Spleen (tissue), 11 donors: ENCODE measurements at regions not wholly inside any gene's neighbourhood (a gene's known extent, or its start where the extent isn't known, plus 50 kb on each side); places are given as distances from the start of the nearest gene placed in this dataset.

Source experiments
- DNase-seq: peaks from one replicate; pipeline ENCODE4 v3.0.0-alpha.2; 2020
- H3K27ac ChIP-seq, 8 donors: fragments of 200-600 bp; sonication (generic) in 7 of 8; 1 replicate in 4 of 8; 2 replicates in 4 of 8; pipeline versions ENCODE4 v1.5.0 to v1.8.0; 2016 to 2021; ENCODE audit warnings: inconsistent platforms in 4 of 8, mild to moderate bottlenecking in 4 of 8, moderate library complexity in 1 of 8
- H3K27me3 ChIP-seq, 7 donors: fragments of 200-600 bp; sonication (generic) in 6 of 7; replicated peaks in 1 of 7; 1 replicate in 4 of 7; 2 replicates in 3 of 7; pipeline versions ENCODE4 v1.5.0 to v1.8.0; 2016 to 2021; ENCODE audit warnings: inconsistent platforms in 3 of 7, mild to moderate bottlenecking in 1 of 7
- H3K36me3 ChIP-seq, 6 donors: fragments of 200-600 bp; sonication (generic) in 5 of 6; 1 replicate in 4 of 6; 2 replicates in 2 of 6; pipeline versions ENCODE4 v1.5.0 to v1.8.0; 2016 to 2021; ENCODE audit warnings: inconsistent platforms in 2 of 6
- H3K4me1 ChIP-seq, 6 donors: fragments of 200-600 bp; sonication (generic) in 5 of 6; 1 replicate in 3 of 6; 2 replicates in 3 of 6; pipeline versions ENCODE4 v1.5.0 to v1.8.0; 2016 to 2021; ENCODE audit warnings: inconsistent platforms in 3 of 6
- H3K4me3 ChIP-seq, 8 donors: fragments of 200-600 bp; sonication (generic) in 7 of 8; 1 replicate in 4 of 8; 2 replicates in 4 of 8; pipeline versions ENCODE4 v1.5.0 to v1.8.0; 2016 to 2021; ENCODE audit warnings: inconsistent platforms in 4 of 8, mild to moderate bottlenecking in 4 of 8, moderate library complexity in 2 of 8
- H3K9me3 ChIP-seq, 8 donors: fragments of 200-600 bp; sonication (generic) in 7 of 8; 1 replicate in 4 of 8; 2 replicates in 4 of 8; pipeline versions ENCODE4 v1.5.0 to v1.8.0; 2016 to 2021; ENCODE audit warnings: inconsistent platforms in 4 of 8
- POLR2A ChIP-seq, 3 donors: fragments of 450-650 bp; IDR thresholded peaks; one replicate each; pipeline ENCODE4 v1.5.1; 2017; ENCODE audit warnings: antibody characterized with exemption in 3 of 3, mild to moderate bottlenecking in 1 of 3
- POLR2AphosphoS5 ChIP-seq, 3 donors: sonication (generic); formaldehyde crosslinking; IDR thresholded peaks; one replicate each; pipeline ENCODE4 v1.5.1; 2017; ENCODE audit warnings: antibody characterized with exemption in 3 of 3
- WGBS, 5 donors: extraction: QIAGEN DNeasy Blood & Tissue Kit in 3 of 5; methylation state at CpG; one replicate each; pipeline versions ENCODE4 v1.1.5 to v1.1.7; 2013 to 2018; 5-methylcytosine and 5-hydroxymethylcytosine counted together
- intact Hi-C: fragments of 100-400 bp; cut with DNase I; formaldehyde crosslinking; loops from one replicate; pipeline ENCODE4 v1.15.0; 2023; ENCODE audit warnings: low total_unique reads
- small RNA-seq, 4 donors: library from RNA; depleted of rRNA; stranded (forward); fragments of <200 nt; gene quantifications; one replicate each; pipeline ENCODE3, GENCODE V24; 2016
- TF ChIP-seq, protein P1 (sequence below), 11 experiments: fragments of 200-600 bp in 7 of 11; fragments of 450-650 bp in 4 of 11; sonication (generic) in 4 of 11; IDR thresholded peaks in 8 of 11; conservative IDR thresholded peaks in 3 of 11; 1 replicate in 7 of 11; 2 replicates in 4 of 11; pipeline versions ENCODE4 v1.4.0 to v1.8.0; 2016 to 2021; ENCODE audit warnings: antibody characterized with exemption in 11 of 11, inconsistent platforms in 4 of 11, mild to moderate bottlenecking in 1 of 11
- donor health status: healthy with polysubstance abuse.
- donor health status: DM: no; HTN: no; CAD: no; lungs with moderate emphysema.
- donor health status: DM: no; HTN: no; CAD: no.
- donor health status: Bipolar disorder and iron deficiency.
- donor health status: healthy.
- donor health status: DM: no; HTN: no; CAD: no.
- donor health status: DM: yes; HTN: yes; CAD: no.

DNA sequence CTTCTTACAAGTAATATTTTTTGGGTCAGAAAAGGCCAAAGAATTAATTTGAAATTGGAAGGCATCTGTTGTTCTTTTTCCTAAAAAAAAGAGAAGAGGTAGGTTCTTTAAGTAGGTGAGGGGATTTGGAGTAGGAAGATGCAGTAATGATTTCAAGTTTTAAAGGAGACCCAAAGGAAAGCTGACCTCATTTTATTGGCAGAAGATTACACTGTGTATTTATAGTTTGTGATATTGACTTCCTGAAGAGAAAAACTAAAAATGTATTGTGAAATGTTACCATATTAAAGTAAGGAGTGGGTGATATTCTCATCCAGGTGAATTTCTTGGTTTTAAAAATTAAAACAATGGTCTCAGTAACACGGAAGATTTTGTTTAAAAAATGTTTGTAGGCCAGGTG, 56.6 kb upstream of the CELF2 start:
- Histone ChIP-seq H3K9me3 (no peaks in the 10 kb centered on the region), H3K36me3 (no peaks in the 10 kb centered on the region), H3K27ac (no peak overlapping the region), H3K4me1 (no peaks in the 10 kb centered on the region), H3K27me3 (no peaks in the 10 kb centered on the region), H3K4me3 (no peak overlapping the region)
- no peak for DNase-seq
- TF ChIP-seq POLR2AphosphoS5 (IDR thresholded peaks at IDR 0.05) (no peak), POLR2A (IDR thresholded peaks at IDR 0.05) (no peak)
- TF ChIP-seq, protein P1, sequence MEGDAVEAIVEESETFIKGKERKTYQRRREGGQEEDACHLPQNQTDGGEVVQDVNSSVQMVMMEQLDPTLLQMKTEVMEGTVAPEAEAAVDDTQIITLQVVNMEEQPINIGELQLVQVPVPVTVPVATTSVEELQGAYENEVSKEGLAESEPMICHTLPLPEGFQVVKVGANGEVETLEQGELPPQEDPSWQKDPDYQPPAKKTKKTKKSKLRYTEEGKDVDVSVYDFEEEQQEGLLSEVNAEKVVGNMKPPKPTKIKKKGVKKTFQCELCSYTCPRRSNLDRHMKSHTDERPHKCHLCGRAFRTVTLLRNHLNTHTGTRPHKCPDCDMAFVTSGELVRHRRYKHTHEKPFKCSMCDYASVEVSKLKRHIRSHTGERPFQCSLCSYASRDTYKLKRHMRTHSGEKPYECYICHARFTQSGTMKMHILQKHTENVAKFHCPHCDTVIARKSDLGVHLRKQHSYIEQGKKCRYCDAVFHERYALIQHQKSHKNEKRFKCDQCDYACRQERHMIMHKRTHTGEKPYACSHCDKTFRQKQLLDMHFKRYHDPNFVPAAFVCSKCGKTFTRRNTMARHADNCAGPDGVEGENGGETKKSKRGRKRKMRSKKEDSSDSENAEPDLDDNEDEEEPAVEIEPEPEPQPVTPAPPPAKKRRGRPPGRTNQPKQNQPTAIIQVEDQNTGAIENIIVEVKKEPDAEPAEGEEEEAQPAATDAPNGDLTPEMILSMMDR (IDR thresholded peaks at IDR 0.05 in 8 of 11, conservative IDR thresholded peaks at IDR 0.05 in 3 of 11): no peak
- intact Hi-C loops: no loop called here
- 85 to 93% (median 91%) methylated on average over 1 of the region's 1 CpG for whole genome bisulfite sequencing, 5 donors

DNA sequence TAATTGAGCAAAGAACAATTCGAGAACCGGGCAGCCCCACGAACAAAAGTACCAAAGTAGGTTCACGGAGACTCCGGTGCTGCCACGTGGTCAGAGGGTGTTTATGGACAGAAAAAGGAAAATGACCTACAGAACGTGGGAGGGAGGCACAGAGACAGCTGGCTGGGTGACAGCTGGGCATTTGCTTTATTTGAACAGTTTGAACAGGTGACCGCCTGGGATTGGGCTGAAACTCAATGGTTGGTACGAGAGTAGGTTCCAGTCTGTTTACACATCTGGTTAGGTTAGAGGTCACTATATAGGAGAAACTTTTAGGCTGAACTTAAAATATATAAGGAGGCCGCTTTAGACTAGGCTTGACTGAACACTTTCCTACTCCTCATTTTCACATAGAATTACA, 50.6 kb upstream of the CELF2 start:
- Histone ChIP-seq H3K27ac (no peak overlapping the region), H3K36me3 (no peaks in the 10 kb centered on the region), H3K4me3 (no peak overlapping the region), H3K27me3 (peaks cover 0 to 6% (median 0%) of the 10 kb centered on the region in 7 donors), H3K9me3 (no peaks in the 10 kb centered on the region), H3K4me1 (no peaks in the 10 kb centered on the region)
- DNase-seq: no peak
- 85 to 91% (median 88%) methylated on average over 10 of the region's 10 CpGs for WGBS, 5 donors
- intact Hi-C loops: no loop called here
- TF ChIP-seq POLR2AphosphoS5 (IDR thresholded peaks at IDR 0.05) (no peak), POLR2A (IDR thresholded peaks at IDR 0.05) (no peak)
- TF ChIP-seq, protein P1 (IDR thresholded peaks at IDR 0.05 in 8 of 11, conservative IDR thresholded peaks at IDR 0.05 in 3 of 11): no peak

DNA sequence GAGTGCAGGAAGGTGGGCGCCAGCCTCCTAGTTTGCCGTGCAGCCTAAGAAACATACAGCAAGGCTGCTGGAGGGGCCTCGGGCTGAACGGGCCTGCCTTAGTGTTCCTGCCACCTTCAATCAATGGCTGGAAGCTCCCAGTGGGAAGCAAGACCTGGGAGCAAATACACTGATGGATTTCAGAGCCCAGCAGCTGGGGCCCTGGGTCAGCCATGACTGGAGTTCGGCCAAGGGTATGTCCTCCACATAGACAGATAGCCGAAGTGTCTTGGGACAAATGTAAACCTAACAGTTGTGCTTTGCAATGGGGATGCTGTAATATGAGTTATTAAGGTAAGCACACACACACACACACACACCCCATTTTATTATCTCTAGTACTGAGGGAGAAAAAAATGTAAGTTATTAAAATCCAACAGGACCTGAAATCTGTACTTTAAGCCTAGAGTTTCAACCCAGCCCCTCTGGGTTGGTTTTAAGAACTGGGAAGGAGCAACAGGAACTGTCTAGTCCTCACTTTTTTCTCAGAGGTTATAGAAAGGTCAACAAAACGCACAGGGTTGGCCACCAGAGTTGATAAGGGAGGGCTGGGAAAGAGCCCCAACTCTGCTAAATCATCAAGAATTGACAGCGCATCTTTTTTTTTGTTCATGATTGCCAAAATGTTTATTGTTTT, 50.0 kb upstream of the CELF2 start:
- Histone ChIP-seq H3K4me1 (no peaks in the 10 kb centered on the region), H3K36me3 (no peaks in the 10 kb centered on the region), H3K9me3 (no peaks in the 10 kb centered on the region), H3K27me3 (peaks cover 0 to 6% (median 0%) of the 10 kb centered on the region in 7 donors), H3K27ac (no peak overlapping the region), H3K4me3 (no peak overlapping the region)
- no peak for DNase-seq
- TF ChIP-seq, protein P1 (IDR thresholded peaks at IDR 0.05 in 8 of 11, conservative IDR thresholded peaks at IDR 0.05 in 3 of 11): no peak
- TF ChIP-seq POLR2A (IDR thresholded peaks at IDR 0.05) (no peak), POLR2AphosphoS5 (IDR thresholded peaks at IDR 0.05) (no peak)
- WGBS, 5 donors: 66 to 81% (median 77%) methylated on average over 8 of the region's 8 CpGs
- intact Hi-C loops: no loop called here

Small RNA genes in the stretch of these regions (small RNA-seq; reads per million reads assigned to genes)
- gene AC025946.2 (0 reads per million in 4 donors), gene AL355333.1 (0 reads per million in 4 donors), gene CUX2P1 (0 reads per million in 4 donors), gene RF00019 (0 reads per million in 4 donors), gene RNA5SP299 (0 to 0.07 (median 0) reads per million in 4 donors)
